ENCODE measurements at regions not wholly inside any gene's neighbourhood (a gene's known extent, or its start where the extent isn't known, plus 50 kb on each side); places are given as distances from the start of the nearest gene placed in this dataset.

DNA sequence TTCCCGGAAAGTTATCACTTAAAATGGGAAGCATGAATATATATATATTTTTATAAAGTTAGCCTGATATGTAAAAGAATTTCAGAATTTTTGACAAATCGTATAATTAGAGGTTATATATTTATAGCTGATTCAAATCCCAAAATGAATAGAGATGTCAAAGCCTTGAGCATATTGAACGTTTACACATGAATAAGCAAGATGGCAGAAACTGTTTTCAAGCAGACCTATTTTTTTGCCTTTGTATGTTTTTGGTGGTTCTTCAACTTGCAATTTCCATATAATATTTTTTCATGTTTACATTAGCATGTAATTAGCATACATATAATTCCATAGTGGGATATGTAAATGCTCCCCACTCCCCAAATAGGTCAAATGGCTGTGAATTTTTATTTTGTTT, 189.9 kb downstream of the PRL start:
- Histone ChIP-seq H3K4me1 (ENCODE audit: low read depth) (no peaks in the 10 kb centered on the region), H3K36me3 (ENCODE audit: low read depth) (no peaks in the 10 kb centered on the region), H3K9me3 (no peaks in the 10 kb centered on the region), H3K4me3 (no peak overlapping the region)
- intact Hi-C loops (cut with DNase I, micrococcal nuclease), result no loop called here
- DNase-seq (no peak), ATAC-seq (no peak)
- TF ChIP-seq, protein P1, sequence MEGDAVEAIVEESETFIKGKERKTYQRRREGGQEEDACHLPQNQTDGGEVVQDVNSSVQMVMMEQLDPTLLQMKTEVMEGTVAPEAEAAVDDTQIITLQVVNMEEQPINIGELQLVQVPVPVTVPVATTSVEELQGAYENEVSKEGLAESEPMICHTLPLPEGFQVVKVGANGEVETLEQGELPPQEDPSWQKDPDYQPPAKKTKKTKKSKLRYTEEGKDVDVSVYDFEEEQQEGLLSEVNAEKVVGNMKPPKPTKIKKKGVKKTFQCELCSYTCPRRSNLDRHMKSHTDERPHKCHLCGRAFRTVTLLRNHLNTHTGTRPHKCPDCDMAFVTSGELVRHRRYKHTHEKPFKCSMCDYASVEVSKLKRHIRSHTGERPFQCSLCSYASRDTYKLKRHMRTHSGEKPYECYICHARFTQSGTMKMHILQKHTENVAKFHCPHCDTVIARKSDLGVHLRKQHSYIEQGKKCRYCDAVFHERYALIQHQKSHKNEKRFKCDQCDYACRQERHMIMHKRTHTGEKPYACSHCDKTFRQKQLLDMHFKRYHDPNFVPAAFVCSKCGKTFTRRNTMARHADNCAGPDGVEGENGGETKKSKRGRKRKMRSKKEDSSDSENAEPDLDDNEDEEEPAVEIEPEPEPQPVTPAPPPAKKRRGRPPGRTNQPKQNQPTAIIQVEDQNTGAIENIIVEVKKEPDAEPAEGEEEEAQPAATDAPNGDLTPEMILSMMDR (IDR thresholded peaks at IDR 0.05), result no peak

DNA sequence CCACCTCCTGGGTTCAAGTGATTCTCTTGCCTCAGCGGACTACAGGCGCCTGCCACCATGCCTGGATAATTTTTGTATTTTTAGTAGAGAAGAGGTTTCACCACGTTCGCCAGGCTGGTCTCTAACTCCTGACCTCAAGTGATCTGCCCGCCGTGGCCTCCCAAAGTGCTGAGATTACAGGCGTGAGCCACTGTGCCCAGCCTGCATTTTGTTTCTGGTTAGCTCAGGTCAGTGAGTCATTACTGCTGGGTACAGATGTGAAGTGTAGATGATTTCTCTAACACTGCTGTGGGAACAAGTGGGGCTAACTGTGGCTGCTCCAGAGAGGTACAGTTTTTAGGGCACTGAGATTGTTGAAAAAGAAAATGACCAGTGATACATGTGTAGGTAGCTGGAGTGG, 188.6 kb downstream of the PRL start:
- ATAC-seq (no peak), DNase-seq (no peak)
- Histone ChIP-seq H3K9me3 (no peaks in the 10 kb centered on the region), H3K36me3 (ENCODE audit: low read depth) (no peaks in the 10 kb centered on the region), H3K4me1 (ENCODE audit: low read depth) (no peaks in the 10 kb centered on the region), H3K4me3 (no peak overlapping the region)
- intact Hi-C loops (cut with DNase I, micrococcal nuclease), result no loop called here
- TF ChIP-seq, protein P1 (IDR thresholded peaks at IDR 0.05), result no peak

- ATAC-seq (no peak), DNase-seq (no peak)
- intact Hi-C loops (cut with DNase I, micrococcal nuclease), result no loop called here
- Histone ChIP-seq H3K9me3 (no peaks in the 10 kb centered on the region), H3K4me1 (ENCODE audit: low read depth) (no peaks in the 10 kb centered on the region), H3K36me3 (ENCODE audit: low read depth) (no peaks in the 10 kb centered on the region), H3K4me3 (no peak overlapping the region)
- TF ChIP-seq, protein P1 (IDR thresholded peaks at IDR 0.05), result no peak
Observed at GRCh38 chr6:22110061-22110460, 186.8 kb downstream of the PRL start.

GRCh38 chr6:22112461-22112860, 184.4 kb downstream of the PRL start:
- TF ChIP-seq, protein P1 (IDR thresholded peaks at IDR 0.05), result no peak
- intact Hi-C loops (cut with DNase I, micrococcal nuclease), result no loop called here
- Histone ChIP-seq H3K4me3 (no peak overlapping the region), H3K36me3 (ENCODE audit: low read depth) (no peaks in the 10 kb centered on the region), H3K9me3 (no peaks in the 10 kb centered on the region), H3K4me1 (ENCODE audit: low read depth) (no peaks in the 10 kb centered on the region)
- ATAC-seq, result no peak
- DNase-seq, result no peak

DNA sequence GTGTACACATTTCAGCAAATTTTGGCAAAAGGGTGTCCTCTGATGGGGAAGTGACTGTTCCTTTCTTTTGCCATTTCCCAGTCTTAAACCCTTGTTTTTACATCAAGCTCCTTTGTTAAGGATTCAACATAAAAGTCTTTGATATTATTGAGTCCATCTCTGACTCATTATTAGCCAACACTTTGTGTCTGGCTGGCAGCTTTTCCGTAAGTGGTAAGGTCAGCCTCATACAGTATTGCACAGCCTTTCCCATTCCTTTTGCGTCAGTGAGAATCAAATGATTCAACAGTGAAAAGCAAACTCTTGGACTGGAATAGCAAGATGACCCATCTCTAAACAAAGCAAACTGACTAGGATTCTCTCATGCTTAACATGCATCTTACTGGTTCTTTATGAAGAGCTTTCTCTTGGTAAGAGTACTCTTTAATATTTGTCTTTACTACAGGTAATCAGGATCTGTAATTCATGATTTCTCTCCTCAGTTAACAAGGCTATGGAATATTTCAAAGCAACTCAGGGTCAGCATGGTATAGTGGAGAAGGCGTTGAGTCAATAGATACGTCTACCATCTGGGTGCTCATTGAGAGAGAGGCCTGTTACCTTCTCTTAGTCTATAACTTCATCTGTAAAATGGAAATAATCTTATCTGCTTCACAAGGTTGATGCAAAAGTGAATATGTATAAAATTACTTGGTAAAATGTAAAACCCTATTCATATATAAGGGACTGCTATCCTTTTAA, 183.6 kb downstream of the PRL start:
- Histone ChIP-seq H3K4me3 (no peak overlapping the region), H3K9me3 (no peaks in the 10 kb centered on the region), H3K4me1 (ENCODE audit: low read depth) (no peaks in the 10 kb centered on the region), H3K36me3 (ENCODE audit: low read depth) (no peaks in the 10 kb centered on the region)
- ATAC-seq (peak; percentile 46), DNase-seq (no peak)
- TF ChIP-seq, protein P1 (IDR thresholded peaks at IDR 0.05), result no peak
- intact Hi-C loops (cut with DNase I, micrococcal nuclease), result no loop called here

GRCh38 chr6:22115559-22115958, 181.3 kb downstream of the PRL start:
- H3K36me3 ChIP-seq (ENCODE audit: low read depth), result no peaks in the 10 kb centered on the region
- no peaks in the 10 kb centered on the region for H3K4me1 ChIP-seq (ENCODE audit: low read depth)
- intact Hi-C loops (cut with DNase I, micrococcal nuclease), result no loop called here
- DNase-seq, result no peak
- TF ChIP-seq, protein P1 (IDR thresholded peaks at IDR 0.05), result no peak
- ATAC-seq, result no peak
- no peak overlapping the region for H3K4me3 ChIP-seq
- no peaks in the 10 kb centered on the region for H3K9me3 ChIP-seq
